RWPE2 (cell line): ENCODE measurements at regions not wholly inside any gene's neighbourhood (a gene's known extent, or its start where the extent isn't known, plus 50 kb on each side); places are given as distances from the start of the nearest gene placed in this dataset.
"Not testable (repeated sequence)": the region's sequence is repeated elsewhere in the genome, so short reads cannot be mapped to it uniquely, and the experiment has no call there.

ENCODE experiments used
- ATAC-seq: fragments of 200-7000 bp; cut with Tn5 transposase; 3 replicates; pipeline ENCODE4 v1.9.1; 2021; ENCODE audit warnings: low read depth
- DNase-seq: peaks from one replicate; pipeline ENCODE4 v3.0.0-alpha.2; 2020; ENCODE audit warnings: low spot score
- H3K27ac ChIP-seq: fragments of 450-650 bp; 2 replicates; pipeline ENCODE4 v1.5.1; 2017; ENCODE audit warnings: mild to moderate bottlenecking; ENCODE audit not compliant: poor library complexity, severe bottlenecking
- H3K27me3 ChIP-seq: fragments of 250-450 bp; sonication (Bioruptor Pico); 2 replicates; pipeline ENCODE4 v1.5.1; 2021; ENCODE audit warnings: mild to moderate bottlenecking, moderate library complexity; ENCODE audit not compliant: insufficient read depth, poor library complexity, severe bottlenecking
- H3K36me3 ChIP-seq: fragments of 250-450 bp; sonication (Bioruptor Pico); 2 replicates; pipeline ENCODE4 v1.5.1; 2020; ENCODE audit warnings: low read depth, mild to moderate bottlenecking, moderate library complexity
- H3K4me1 ChIP-seq: fragments of 250-450 bp; sonication (Bioruptor Pico); 2 replicates; pipeline ENCODE4 v1.5.1; 2021; ENCODE audit warnings: mild to moderate bottlenecking, moderate library complexity; ENCODE audit not compliant: insufficient read depth, poor library complexity, severe bottlenecking
- H3K4me3 ChIP-seq: fragments of 250-450 bp; sonication (Bioruptor Pico); 2 replicates; pipeline ENCODE4 v1.5.1; 2021; ENCODE audit warnings: mild to moderate bottlenecking, moderate library complexity; ENCODE audit not compliant: severe bottlenecking
- H3K9me3 ChIP-seq: fragments of 250-450 bp; sonication (Bioruptor Pico); 2 replicates; pipeline ENCODE4 v1.5.1; 2021; ENCODE audit warnings: mild to moderate bottlenecking, moderate library complexity; ENCODE audit not compliant: severe bottlenecking
- TF ChIP-seq, protein P1 (sequence below): fragments of 450-650 bp; IDR thresholded peaks from one replicate; pipeline ENCODE4 v1.5.1; 2017; ENCODE audit warnings: mild to moderate bottlenecking, moderate library complexity; ENCODE audit not compliant: poor library complexity, severe bottlenecking

DNA sequence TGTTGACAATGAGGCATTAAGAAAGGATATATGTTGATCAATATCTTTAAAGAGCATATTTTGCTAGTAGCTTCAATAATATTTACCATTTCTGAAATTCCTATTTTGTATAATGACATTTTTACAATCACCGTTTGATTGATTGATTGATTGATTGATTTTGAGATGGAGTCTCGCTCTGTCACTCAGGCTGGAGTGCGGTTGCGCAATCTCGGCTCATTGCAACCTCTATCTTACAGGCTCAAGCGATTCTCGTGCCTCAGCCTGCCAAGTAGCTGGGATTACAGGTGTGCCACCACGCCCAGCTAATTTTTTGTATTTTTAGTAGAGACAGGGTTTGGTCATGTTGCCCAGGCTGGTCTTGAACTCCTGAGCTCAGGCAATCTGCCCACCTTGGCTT lies 150.9 kb upstream of the TEX13D start:
- H3K4me3 ChIP-seq, H3K9me3 ChIP-seq, H3K36me3 ChIP-seq, ATAC-seq, H3K27me3 ChIP-seq, DNase-seq, H3K4me1 ChIP-seq, H3K27ac ChIP-seq: not testable (repeated sequence)

GRCh38 chrX:124190440-124190839 lies 142.0 kb upstream of the TEX13D start:
- no peak for DNase-seq

GRCh38 chrX:124194199-124194598 lies 138.3 kb upstream of the TEX13D start:
- no peak overlapping the region for H3K27ac ChIP-seq
- ATAC-seq (no peak), DNase-seq (no peak)
- no peaks in the 10 kb centered on the region for H3K36me3 ChIP-seq
- no peaks in the 10 kb centered on the region for H3K27me3 ChIP-seq
- no peaks in the 10 kb centered on the region for H3K9me3 ChIP-seq
- TF ChIP-seq, protein P1, sequence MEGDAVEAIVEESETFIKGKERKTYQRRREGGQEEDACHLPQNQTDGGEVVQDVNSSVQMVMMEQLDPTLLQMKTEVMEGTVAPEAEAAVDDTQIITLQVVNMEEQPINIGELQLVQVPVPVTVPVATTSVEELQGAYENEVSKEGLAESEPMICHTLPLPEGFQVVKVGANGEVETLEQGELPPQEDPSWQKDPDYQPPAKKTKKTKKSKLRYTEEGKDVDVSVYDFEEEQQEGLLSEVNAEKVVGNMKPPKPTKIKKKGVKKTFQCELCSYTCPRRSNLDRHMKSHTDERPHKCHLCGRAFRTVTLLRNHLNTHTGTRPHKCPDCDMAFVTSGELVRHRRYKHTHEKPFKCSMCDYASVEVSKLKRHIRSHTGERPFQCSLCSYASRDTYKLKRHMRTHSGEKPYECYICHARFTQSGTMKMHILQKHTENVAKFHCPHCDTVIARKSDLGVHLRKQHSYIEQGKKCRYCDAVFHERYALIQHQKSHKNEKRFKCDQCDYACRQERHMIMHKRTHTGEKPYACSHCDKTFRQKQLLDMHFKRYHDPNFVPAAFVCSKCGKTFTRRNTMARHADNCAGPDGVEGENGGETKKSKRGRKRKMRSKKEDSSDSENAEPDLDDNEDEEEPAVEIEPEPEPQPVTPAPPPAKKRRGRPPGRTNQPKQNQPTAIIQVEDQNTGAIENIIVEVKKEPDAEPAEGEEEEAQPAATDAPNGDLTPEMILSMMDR: no peak
- no peaks in the 10 kb centered on the region for H3K4me1 ChIP-seq
- H3K4me3 ChIP-seq: no peak overlapping the region

More at GRCh38 chrX:124190440-124190839, 142.0 kb upstream of the TEX13D start:
- ATAC-seq: no peak
- no peaks in the 10 kb centered on the region for H3K9me3 ChIP-seq
- no peaks in the 10 kb centered on the region for H3K27me3 ChIP-seq
- no peak overlapping the region for H3K4me3 ChIP-seq
- no peaks in the 10 kb centered on the region for H3K4me1 ChIP-seq
- H3K36me3 ChIP-seq: no peaks in the 10 kb centered on the region
- TF ChIP-seq, protein P1: no peak
- no peak overlapping the region for H3K27ac ChIP-seq

DNA sequence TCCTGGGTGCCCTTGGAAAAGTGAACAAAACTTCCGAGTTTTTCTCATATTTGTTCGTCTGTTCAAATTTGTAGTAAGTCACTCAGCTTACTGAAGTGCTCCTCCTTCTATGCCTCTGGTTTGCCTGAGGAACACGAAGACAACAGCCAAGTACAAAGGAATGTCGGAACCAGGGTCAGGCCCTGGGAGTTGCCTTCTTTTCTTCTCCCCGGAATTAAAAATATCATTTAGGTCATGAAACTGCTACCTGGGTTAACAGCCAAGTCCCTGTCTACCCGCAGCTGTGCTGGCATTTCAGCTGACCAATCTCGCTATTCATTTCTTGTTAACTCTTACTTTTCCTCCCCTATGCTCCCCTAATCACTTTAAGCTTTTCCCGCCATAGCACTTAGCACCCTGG lies 137.6 kb upstream of the TEX13D start:
- Histone ChIP-seq H3K4me3 (no peak overlapping the region), H3K27ac (no peak overlapping the region), H3K27me3 (no peaks in the 10 kb centered on the region), H3K36me3 (no peaks in the 10 kb centered on the region), H3K9me3 (no peaks in the 10 kb centered on the region), H3K4me1 (no peaks in the 10 kb centered on the region)
- ATAC-seq: no peak
- TF ChIP-seq, protein P1: no peak
- DNase-seq: no peak

GRCh38 chrX:124203311-124203710 lies 129.1 kb upstream of the TEX13D start:
- TF ChIP-seq, protein P1: no peak
- no peaks in the 10 kb centered on the region for H3K4me1 ChIP-seq
- no peaks in the 10 kb centered on the region for H3K36me3 ChIP-seq
- DNase-seq (no peak), ATAC-seq (no peak)
- H3K27me3 ChIP-seq: no peaks in the 10 kb centered on the region
- no peak overlapping the region for H3K4me3 ChIP-seq
- H3K27ac ChIP-seq: no peak overlapping the region
- H3K9me3 ChIP-seq: no peaks in the 10 kb centered on the region
